Stomach (tissue), 8 donors: ENCODE measurements at regions not wholly inside any gene's neighbourhood (a gene's known extent, or its start where the extent isn't known, plus 50 kb on each side); places are given as distances from the start of the nearest gene placed in this dataset.
"Not testable (repeated sequence)": the region's sequence is repeated elsewhere in the genome, so short reads cannot be mapped to it uniquely, and the experiment has no call there.

Experiments
- DNase-seq, 2 donors: peaks; one replicate each; pipeline versions ENCODE4 v3.0.0 to v3.0.0-alpha.2; 2013 to 2019
- H3K27ac ChIP-seq, 5 donors: fragments of 200-600 bp in 4 of 5; sonication (generic) in 4 of 5; one replicate each; pipeline ENCODE4 v1.5.1; 2013 to 2019; ENCODE audit warnings: mild to moderate bottlenecking in 1 of 5, moderate library complexity in 1 of 5
- H3K27me3 ChIP-seq, 3 donors: fragments of 200-600 bp; sonication (generic); one replicate each; pipeline ENCODE4 v1.5.1; 2017 to 2019; ENCODE audit warnings: mixed run types in 1 of 3
- H3K36me3 ChIP-seq, 4 donors: fragments of 200-600 bp; sonication (generic); 1 replicate in 3 of 4; 2 replicates in 1 of 4; pipeline ENCODE4 v1.5.1; 2016 to 2019
- H3K4me1 ChIP-seq, 4 donors: fragments of 200-600 bp; sonication (generic); one replicate each; pipeline ENCODE4 v1.5.1; 2016 to 2019
- H3K4me3 ChIP-seq, 4 donors: fragments of 200-600 bp; sonication (generic) in 3 of 4; one replicate each; pipeline ENCODE4 v1.5.1; 2016 to 2019; ENCODE audit warnings: mild to moderate bottlenecking in 1 of 4
- H3K9me3 ChIP-seq, 4 donors: fragments of 200-600 bp; sonication (generic); one replicate each; pipeline ENCODE4 v1.5.1; 2016 to 2019
- EP300 ChIP-seq: sonication (generic); formaldehyde crosslinking; IDR thresholded peaks from one replicate; pipeline ENCODE4 v1.6.1; 2017; ENCODE audit warnings: antibody characterized with exemption
- POLR2A ChIP-seq, 4 donors: fragments of 450-650 bp; IDR thresholded peaks; one replicate each; pipeline ENCODE4 v1.6.1; 2016; ENCODE audit warnings: antibody characterized with exemption in 4 of 4, control low read depth in 2 of 4, mild to moderate bottlenecking in 1 of 4, moderate library complexity in 1 of 4
- POLR2AphosphoS5 ChIP-seq, 3 donors: sonication (generic); formaldehyde crosslinking; IDR thresholded peaks; one replicate each; pipeline ENCODE4 v1.6.1; 2016; ENCODE audit warnings: antibody characterized with exemption in 3 of 3
- WGBS, 5 donors: extraction: QIAGEN DNeasy Blood & Tissue Kit in 3 of 5; methylation state at CpG; one replicate each; pipeline versions ENCODE4 v1.1.5 to v1.1.7; 2013 to 2018; 5-methylcytosine and 5-hydroxymethylcytosine counted together
- intact Hi-C: fragments of 100-400 bp; cut with DNase I; formaldehyde crosslinking; loops from one replicate; pipeline ENCODE4 v1.15.1; 2023; ENCODE audit warnings: low total_unique reads
- TF ChIP-seq, protein P1 (sequence below), 7 experiments: fragments of 450-650 bp in 4 of 7; fragments of 200-600 bp in 3 of 7; sonication (generic) in 3 of 7; IDR thresholded peaks; one replicate each; pipeline ENCODE4 v1.5.1; 2016 to 2019; ENCODE audit warnings: antibody characterized with exemption in 7 of 7, control low read depth in 2 of 7, mild to moderate bottlenecking in 1 of 7
- donor health status: healthy with polysubstance abuse.
- donor health status: Bipolar disorder and iron deficiency.
- donor health status: healthy.

DNA sequence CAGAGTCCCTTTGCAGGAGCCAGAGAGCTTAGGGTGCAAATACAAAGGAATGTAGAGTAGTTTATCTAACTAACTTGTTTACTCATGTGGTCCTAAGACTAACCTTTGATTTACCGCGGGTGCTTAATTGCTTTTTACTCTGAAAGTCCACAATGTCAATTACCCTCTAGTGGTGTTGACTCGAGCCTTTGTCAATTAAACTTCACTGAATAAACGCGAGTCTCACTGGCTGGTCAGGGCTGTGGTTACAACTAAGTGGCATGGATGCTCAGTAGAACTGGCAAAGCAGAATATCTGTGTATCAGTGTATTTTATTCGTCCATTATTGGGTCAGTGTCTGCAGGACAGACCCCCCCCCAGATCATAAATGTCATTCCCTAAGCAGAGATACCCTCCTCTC is 181.7 kb downstream of the OR4C45 start:
- intact Hi-C loops = no loop called here
- H3K27me3 ChIP-seq = no peaks in the 10 kb centered on the region
- WGBS, 5 donors = 41 to 60% (median 45%) methylated on average over 6 of the region's 6 CpGs
- no peaks in the 10 kb centered on the region for H3K36me3 ChIP-seq
- H3K4me1 ChIP-seq = no peaks in the 10 kb centered on the region
- peaks cover 0 to 42% (median 22%) of the 10 kb centered on the region in 4 donors for H3K9me3 ChIP-seq
- DNase-seq = no peak
- no peak overlapping the region for H3K4me3 ChIP-seq
- no peak overlapping the region for H3K27ac ChIP-seq
- TF ChIP-seq, protein P1, sequence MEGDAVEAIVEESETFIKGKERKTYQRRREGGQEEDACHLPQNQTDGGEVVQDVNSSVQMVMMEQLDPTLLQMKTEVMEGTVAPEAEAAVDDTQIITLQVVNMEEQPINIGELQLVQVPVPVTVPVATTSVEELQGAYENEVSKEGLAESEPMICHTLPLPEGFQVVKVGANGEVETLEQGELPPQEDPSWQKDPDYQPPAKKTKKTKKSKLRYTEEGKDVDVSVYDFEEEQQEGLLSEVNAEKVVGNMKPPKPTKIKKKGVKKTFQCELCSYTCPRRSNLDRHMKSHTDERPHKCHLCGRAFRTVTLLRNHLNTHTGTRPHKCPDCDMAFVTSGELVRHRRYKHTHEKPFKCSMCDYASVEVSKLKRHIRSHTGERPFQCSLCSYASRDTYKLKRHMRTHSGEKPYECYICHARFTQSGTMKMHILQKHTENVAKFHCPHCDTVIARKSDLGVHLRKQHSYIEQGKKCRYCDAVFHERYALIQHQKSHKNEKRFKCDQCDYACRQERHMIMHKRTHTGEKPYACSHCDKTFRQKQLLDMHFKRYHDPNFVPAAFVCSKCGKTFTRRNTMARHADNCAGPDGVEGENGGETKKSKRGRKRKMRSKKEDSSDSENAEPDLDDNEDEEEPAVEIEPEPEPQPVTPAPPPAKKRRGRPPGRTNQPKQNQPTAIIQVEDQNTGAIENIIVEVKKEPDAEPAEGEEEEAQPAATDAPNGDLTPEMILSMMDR (IDR thresholded peaks at IDR 0.05) = no peak
- TF ChIP-seq EP300 (no peak), POLR2A (IDR thresholded peaks at IDR 0.05) (no peak)

DNA sequence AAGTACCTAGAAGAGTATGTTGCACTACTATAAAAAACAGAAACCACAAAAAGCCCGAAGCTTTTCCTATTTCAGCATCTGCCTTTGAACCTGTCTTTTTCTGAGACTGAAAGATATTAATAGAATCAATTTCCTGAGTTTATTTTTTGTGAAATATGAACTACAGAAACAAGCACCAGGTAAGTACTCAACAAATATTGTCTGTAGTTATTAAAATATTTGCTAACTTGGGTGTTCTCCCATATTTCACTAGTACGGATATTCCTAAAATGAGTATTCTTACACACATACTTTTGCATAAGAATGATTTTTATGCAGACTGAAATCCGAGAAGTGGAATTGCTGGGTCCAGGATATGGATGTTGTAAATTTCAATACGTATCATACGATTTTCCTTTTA is 188.0 kb downstream of the OR4C45 start:
- DNase-seq = no peak
- no peak overlapping the region for H3K4me3 ChIP-seq
- H3K27me3 ChIP-seq = no peaks in the 10 kb centered on the region
- intact Hi-C loops = no loop called here
- H3K27ac ChIP-seq = no peak overlapping the region
- 82 to 88% (median 84%) methylated on average over 5 of the region's 5 CpGs for WGBS, 5 donors
- H3K9me3 ChIP-seq = peaks cover 0 to 28% (median 7%) of the 10 kb centered on the region in 4 donors
- no peaks in the 10 kb centered on the region for H3K4me1 ChIP-seq
- H3K36me3 ChIP-seq = no peaks in the 10 kb centered on the region
- TF ChIP-seq POLR2AphosphoS5 (IDR thresholded peaks at IDR 0.05) (no peak), POLR2A (IDR thresholded peaks at IDR 0.05) (no peak), EP300 (no peak)
- TF ChIP-seq, protein P1 (IDR thresholded peaks at IDR 0.05) = no peak

DNA sequence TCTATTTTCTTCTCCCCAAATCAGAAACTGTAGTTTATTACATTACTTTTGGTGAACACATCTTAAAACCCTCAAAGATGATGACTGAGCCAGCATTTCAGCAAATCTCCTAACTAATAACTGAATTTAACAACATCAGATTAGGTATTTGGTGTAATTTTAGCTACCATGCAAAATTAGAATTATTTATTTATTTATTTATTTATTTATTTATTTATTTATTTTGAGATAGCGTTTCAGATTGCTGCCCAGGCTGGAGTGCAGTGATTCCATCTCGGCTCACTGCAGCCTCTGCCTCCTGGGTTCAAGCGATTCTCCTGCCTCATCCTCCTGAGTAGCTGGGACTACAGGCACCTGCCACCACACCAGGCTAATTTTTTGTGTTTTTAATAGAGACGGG is 205.7 kb downstream of the OR4C45 start:
- 78 to 95% (median 85%) methylated on average over 4 of the region's 4 CpGs for whole genome bisulfite sequencing, 5 donors
- not testable (repeated sequence) for H3K36me3 ChIP-seq

DNA sequence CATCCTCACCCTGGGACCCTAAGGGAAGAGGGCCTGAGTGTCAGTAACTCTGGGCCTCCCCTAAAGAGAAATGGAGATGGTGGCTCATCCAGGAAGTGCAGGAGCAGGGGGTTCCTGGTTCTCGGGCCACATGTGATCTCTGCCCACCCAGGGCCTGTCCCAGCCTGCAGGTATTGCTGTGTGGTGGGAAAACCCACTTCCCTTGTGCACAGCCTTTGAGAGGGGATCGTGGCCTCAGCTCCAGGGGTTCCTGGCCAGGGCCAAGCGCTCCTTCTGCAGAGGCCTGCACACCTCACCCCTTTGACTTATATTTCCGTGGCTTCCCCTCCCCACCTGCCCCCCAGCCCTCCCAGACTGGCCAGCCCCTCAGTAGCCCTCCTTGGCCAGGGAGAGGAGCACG is 213.5 kb downstream of the OR4C45 start:
- no peaks in the 10 kb centered on the region for H3K4me1 ChIP-seq
- H3K36me3 ChIP-seq = no peaks in the 10 kb centered on the region
- DNase-seq = no peak
- no peak overlapping the region for H3K4me3 ChIP-seq
- H3K9me3 ChIP-seq = peaks cover 3 to 45% (median 35%) of the 10 kb centered on the region in 4 donors
- TF ChIP-seq, protein P1 (IDR thresholded peaks at IDR 0.05) = no peak
- no peak for TF ChIP-seq POLR2AphosphoS5 (IDR thresholded peaks at IDR 0.05)
- no peak for TF ChIP-seq POLR2A (IDR thresholded peaks at IDR 0.05)
- TF ChIP-seq EP300 = no peak
- intact Hi-C loops = no loop called here
- H3K27ac ChIP-seq = no peak overlapping the region
- no peaks in the 10 kb centered on the region for H3K27me3 ChIP-seq
- WGBS, 5 donors = 59 to 73% (median 64%) methylated on average over 3 to 5 of the region's 5 CpGs

More for the DNA sequence above, 205.7 kb downstream of the OR4C45 start:
- H3K4me1 ChIP-seq, DNase-seq, H3K27ac ChIP-seq, H3K27me3 ChIP-seq, intact Hi-C loops, H3K4me3 ChIP-seq: not testable (repeated sequence)
- H3K9me3 ChIP-seq = peaks cover 0 to 26% (median 16%) of the 10 kb centered on the region in 4 donors

DNA sequence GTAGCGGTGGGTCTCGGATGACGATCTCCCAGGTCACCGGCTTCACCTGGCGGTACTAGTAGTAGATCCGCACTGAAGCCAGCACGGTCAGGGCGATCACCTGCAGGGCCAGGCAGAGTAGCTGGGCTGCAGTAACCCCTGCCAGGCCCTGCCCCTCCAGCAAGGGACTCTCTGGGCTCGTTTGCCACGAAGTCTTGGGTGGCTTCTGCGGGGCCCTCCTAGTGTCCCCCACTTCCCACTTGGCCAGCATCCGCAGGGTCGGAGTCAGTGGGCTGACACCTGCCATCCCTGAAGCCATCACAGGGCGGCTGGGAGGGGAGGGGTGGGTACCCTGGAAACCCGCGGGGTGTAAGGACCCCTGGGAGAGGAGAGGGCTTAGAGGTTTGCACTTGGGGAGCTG is 214.0 kb downstream of the OR4C45 start:
- no peak for TF ChIP-seq POLR2AphosphoS5 (IDR thresholded peaks at IDR 0.05)
- TF ChIP-seq, protein P1 (IDR thresholded peaks at IDR 0.05) = no peak
- TF ChIP-seq EP300 = no peak
- TF ChIP-seq POLR2A (IDR thresholded peaks at IDR 0.05) = no peak

More for the DNA sequence above, 214.0 kb downstream of the OR4C45 start:
- H3K4me3 ChIP-seq = no peak overlapping the region
- no peaks in the 10 kb centered on the region for H3K36me3 ChIP-seq
- 88 to 93% (median 91%) methylated on average over 11 to 16 of the region's 16 CpGs for WGBS, 5 donors
- H3K27me3 ChIP-seq = no peaks in the 10 kb centered on the region
- H3K27ac ChIP-seq = no peak overlapping the region
- peak in 1 of 2 donors; percentile 1 for DNase-seq
- H3K4me1 ChIP-seq = no peaks in the 10 kb centered on the region
- H3K9me3 ChIP-seq = peaks cover 3 to 42% (median 35%) of the 10 kb centered on the region in 4 donors
- intact Hi-C loops = no loop called here
